GM04503 (cell line): ENCODE measurements at regions not wholly inside any gene's neighbourhood (a gene's known extent, or its start where the extent isn't known, plus 50 kb on each side); places are given as distances from the start of the nearest gene placed in this dataset.
"Not testable (repeated sequence)": the region's sequence is repeated elsewhere in the genome, so short reads cannot be mapped to it uniquely, and the experiment has no call there.

Source experiments
- DNase-seq: peaks from one replicate; pipeline ENCODE4 v3.0.0-alpha.2; 2012; ENCODE audit warnings: low read depth

- DNase-seq: no peak
These were observed 551.8 kb downstream of the RAB28 start for GRCh38 chr4:12932203-12932788.

GRCh38 chr4:12929784-12930183 is 554.4 kb downstream of the RAB28 start:
- no peak for DNase-seq

GRCh38 chr4:12928751-12929150 is 555.4 kb downstream of the RAB28 start:
- DNase-seq: no peak

- DNase-seq: no peak
These were observed 557.7 kb downstream of the RAB28 start for GRCh38 chr4:12926189-12927066.

- no peak for DNase-seq
These were observed 559.3 kb downstream of the RAB28 start for GRCh38 chr4:12924728-12925320.

- DNase-seq: no peak
These were observed 559.9 kb downstream of the RAB28 start for GRCh38 chr4:12924253-12924652.

GRCh38 chr4:12912896-12913418 is 571.2 kb downstream of the RAB28 start:
- DNase-seq: no peak

GRCh38 chr4:12911750-12912358 is 572.3 kb downstream of the RAB28 start:
- no peak for DNase-seq

- DNase-seq: not testable (repeated sequence)
These were observed 580.5 kb downstream of the RAB28 start for GRCh38 chr4:12903640-12904039.

- no peak for DNase-seq
These were observed 581.4 kb downstream of the RAB28 start for GRCh38 chr4:12902735-12903134.

- no peak for DNase-seq
These were observed 586.2 kb downstream of the RAB28 start for GRCh38 chr4:12897954-12898353.

GRCh38 chr4:12894062-12894461 is 590.1 kb downstream of the RAB28 start:
- DNase-seq: no peak

GRCh38 chr4:12889054-12889453 is 595.1 kb downstream of the RAB28 start:
- DNase-seq: no peak

- DNase-seq: no peak
These were observed 599.0 kb downstream of the RAB28 start for GRCh38 chr4:12884846-12885796.

- no peak for DNase-seq
These were observed 602.1 kb downstream of the RAB28 start for GRCh38 chr4:12881945-12882584.

- DNase-seq: no peak
These were observed 603.3 kb downstream of the RAB28 start for GRCh38 chr4:12880844-12881243.

GRCh38 chr4:12879496-12879895 is 604.6 kb downstream of the RAB28 start:
- DNase-seq: no peak

GRCh38 chr4:12875640-12876243 is 608.4 kb downstream of the RAB28 start:
- no peak for DNase-seq

- no peak for DNase-seq
These were observed 610.8 kb downstream of the RAB28 start for GRCh38 chr4:12873351-12873750.

GRCh38 chr4:12861422-12861821 is 622.7 kb downstream of the RAB28 start:
- no peak for DNase-seq
